CD4-positive, alpha-beta T cell treated with Interleukin-15 for 4 hours (primary cell): ENCODE measurements at regions not wholly inside any gene's neighbourhood (a gene's known extent, or its start where the extent isn't known, plus 50 kb on each side); places are given as distances from the start of the nearest gene placed in this dataset.
A peak's percentile ranks its signal among the peaks of the same experiment; 100 is the strongest.

Experiments used
- DNase-seq: peaks from one replicate; pipeline ENCODE4 v3.0.0-alpha.2; 2020; ENCODE audit warnings: low spot score

- no peak for DNase-seq
Observed at GRCh38 chr1:98421085-98421435, 240.5 kb upstream of the SNX7 start.

GRCh38 chr1:98420376-98421084, 241.0 kb upstream of the SNX7 start:
- DNase-seq = no peak

- DNase-seq = no peak
Observed at GRCh38 chr1:98417820-98418219, 243.7 kb upstream of the SNX7 start.

GRCh38 chr1:98410082-98410481, 251.4 kb upstream of the SNX7 start:
- DNase-seq = no peak

- DNase-seq = no peak
Observed at GRCh38 chr1:98406352-98407088, 255.0 kb upstream of the SNX7 start.

GRCh38 chr1:98405581-98406074, 255.9 kb upstream of the SNX7 start:
- peak; percentile 5 for DNase-seq

GRCh38 chr1:98404866-98405265, 256.7 kb upstream of the SNX7 start:
- no peak for DNase-seq

- no peak for DNase-seq
Observed at GRCh38 chr1:98403963-98404480, 257.5 kb upstream of the SNX7 start.

GRCh38 chr1:98402860-98403259, 258.7 kb upstream of the SNX7 start:
- no peak for DNase-seq

- DNase-seq = no peak
Observed at GRCh38 chr1:98400446-98400845, 261.1 kb upstream of the SNX7 start.

GRCh38 chr1:98399218-98399617, 262.3 kb upstream of the SNX7 start:
- DNase-seq = no peak

GRCh38 chr1:98398649-98399048, 262.9 kb upstream of the SNX7 start:
- DNase-seq = no peak

- no peak for DNase-seq
Observed at GRCh38 chr1:98398092-98398491, 263.4 kb upstream of the SNX7 start.

- DNase-seq = no peak
Observed at GRCh38 chr1:98393719-98394118, 267.8 kb upstream of the SNX7 start.

- no peak for DNase-seq
Observed at GRCh38 chr1:98391175-98391574, 270.3 kb upstream of the SNX7 start.

- no peak for DNase-seq
Observed at GRCh38 chr1:98389809-98390208, 271.7 kb upstream of the SNX7 start.

GRCh38 chr1:98388441-98388840, 273.1 kb upstream of the SNX7 start:
- peak; percentile 55 for DNase-seq

- DNase-seq = no peak
Observed at GRCh38 chr1:98387701-98388100, 273.8 kb upstream of the SNX7 start.

GRCh38 chr1:98386675-98387440, 274.7 kb upstream of the SNX7 start:
- no peak for DNase-seq

- DNase-seq = no peak
Observed at GRCh38 chr1:98385652-98386051, 275.9 kb upstream of the SNX7 start.

- DNase-seq = no peak
Observed at GRCh38 chr1:98384461-98385141, 276.9 kb upstream of the SNX7 start.
